ENCODE measurements at regions not wholly inside any gene's neighbourhood (a gene's known extent, or its start where the extent isn't known, plus 50 kb on each side); places are given as distances from the start of the nearest gene placed in this dataset.

DNA sequence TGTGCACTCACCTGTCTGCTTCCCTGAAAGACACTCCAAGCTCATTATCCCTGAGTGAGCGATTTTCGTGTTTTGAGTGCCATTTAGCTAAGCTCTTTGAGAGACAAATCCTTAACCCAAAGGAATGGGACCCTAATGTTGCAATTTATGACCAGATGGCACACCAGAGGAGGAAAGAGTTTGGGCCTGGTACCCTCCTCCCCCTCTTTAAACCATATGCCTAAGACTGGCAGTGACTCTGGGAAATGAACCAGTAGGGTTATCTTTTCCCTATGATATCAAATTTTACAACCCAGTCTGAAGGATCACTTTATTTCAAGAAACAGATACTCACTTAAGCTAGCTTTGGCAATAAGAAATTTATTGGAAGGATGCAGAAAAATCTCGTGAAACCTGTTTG lies 550.4 kb downstream of the TOX3 start (continued):
- no peak for TF ChIP-seq EZH2 (IDR thresholded peaks at IDR 0.05; ENCODE audit: low read depth, unreplicated experiment)
- TF ChIP-seq ZNF331 (CRISPR knock-in tag; IDR thresholded peaks at IDR 0.05; ENCODE audit: low read depth): no peak
- no peak for TF ChIP-seq ZNF114 (CRISPR knock-in tag; IDR thresholded peaks at IDR 0.05)
- TF ChIP-seq, protein P1, sequence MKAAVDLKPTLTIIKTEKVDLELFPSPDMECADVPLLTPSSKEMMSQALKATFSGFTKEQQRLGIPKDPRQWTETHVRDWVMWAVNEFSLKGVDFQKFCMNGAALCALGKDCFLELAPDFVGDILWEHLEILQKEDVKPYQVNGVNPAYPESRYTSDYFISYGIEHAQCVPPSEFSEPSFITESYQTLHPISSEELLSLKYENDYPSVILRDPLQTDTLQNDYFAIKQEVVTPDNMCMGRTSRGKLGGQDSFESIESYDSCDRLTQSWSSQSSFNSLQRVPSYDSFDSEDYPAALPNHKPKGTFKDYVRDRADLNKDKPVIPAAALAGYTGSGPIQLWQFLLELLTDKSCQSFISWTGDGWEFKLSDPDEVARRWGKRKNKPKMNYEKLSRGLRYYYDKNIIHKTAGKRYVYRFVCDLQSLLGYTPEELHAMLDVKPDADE (IDR thresholded peaks at IDR 0.05): no peak
- TF ChIP-seq, protein P2, sequence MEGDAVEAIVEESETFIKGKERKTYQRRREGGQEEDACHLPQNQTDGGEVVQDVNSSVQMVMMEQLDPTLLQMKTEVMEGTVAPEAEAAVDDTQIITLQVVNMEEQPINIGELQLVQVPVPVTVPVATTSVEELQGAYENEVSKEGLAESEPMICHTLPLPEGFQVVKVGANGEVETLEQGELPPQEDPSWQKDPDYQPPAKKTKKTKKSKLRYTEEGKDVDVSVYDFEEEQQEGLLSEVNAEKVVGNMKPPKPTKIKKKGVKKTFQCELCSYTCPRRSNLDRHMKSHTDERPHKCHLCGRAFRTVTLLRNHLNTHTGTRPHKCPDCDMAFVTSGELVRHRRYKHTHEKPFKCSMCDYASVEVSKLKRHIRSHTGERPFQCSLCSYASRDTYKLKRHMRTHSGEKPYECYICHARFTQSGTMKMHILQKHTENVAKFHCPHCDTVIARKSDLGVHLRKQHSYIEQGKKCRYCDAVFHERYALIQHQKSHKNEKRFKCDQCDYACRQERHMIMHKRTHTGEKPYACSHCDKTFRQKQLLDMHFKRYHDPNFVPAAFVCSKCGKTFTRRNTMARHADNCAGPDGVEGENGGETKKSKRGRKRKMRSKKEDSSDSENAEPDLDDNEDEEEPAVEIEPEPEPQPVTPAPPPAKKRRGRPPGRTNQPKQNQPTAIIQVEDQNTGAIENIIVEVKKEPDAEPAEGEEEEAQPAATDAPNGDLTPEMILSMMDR (conservative IDR thresholded peaks at IDR 0.05; ENCODE audit: low read depth in 2 of 2): no peak
- TF ChIP-seq CREB1 (CRISPR knock-in tag; IDR thresholded peaks at IDR 0.05; ENCODE audit: low read depth): no peak

DNA sequence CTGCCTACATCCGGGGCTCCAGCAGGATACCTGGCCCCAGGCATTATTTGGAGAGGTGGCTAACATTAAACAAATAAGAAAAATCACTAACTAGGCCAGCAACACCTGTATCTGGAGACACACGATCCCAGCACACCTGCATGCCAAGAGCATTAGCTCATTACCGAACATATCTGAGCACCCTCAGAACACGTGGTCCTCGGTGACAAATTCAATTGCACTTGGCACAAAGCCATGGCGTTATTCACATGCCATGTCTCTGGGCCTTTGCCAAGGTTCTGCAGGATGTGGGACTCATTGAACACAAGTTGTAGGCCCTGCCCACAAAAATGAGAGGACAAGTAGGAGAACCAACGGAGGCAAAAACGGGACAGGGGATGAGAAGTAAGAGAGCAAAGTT lies 552.3 kb downstream of the TOX3 start:
- no peaks in the 10 kb centered on the region for H3K27me3 Mint-ChIP-seq (ENCODE audit: insufficient read depth, low read depth, poor library complexity)
- H3K4me3 Mint-ChIP-seq: no peak overlapping the region
- no peaks in the 10 kb centered on the region for H4K20me1 ChIP-seq (replicated peaks; ENCODE audit: insufficient read depth)
- no peak overlapping the region for H3K27ac Mint-ChIP-seq
- H3K79me2 ChIP-seq (replicated peaks; ENCODE audit: insufficient read depth): no peaks in the 10 kb centered on the region
- peaks cover 20% of the 10 kb centered on the region; the same call in 1 of the 2 replicates for H3K9me2 ChIP-seq (ENCODE audit: insufficient read depth)
- H3K4me3 ChIP-seq: no peak overlapping the region
- H3K36me3 ChIP-seq (ENCODE audit: insufficient read depth): no peaks in the 10 kb centered on the region
- H3K9me3 Mint-ChIP-seq: no peaks in the 10 kb centered on the region; the same call in 2 of the 3 replicates
- ATAC-seq (no peak), DNase-seq (ENCODE audit: low spot score) (no peak)
- no peak overlapping the region for H3K27ac ChIP-seq (ENCODE audit: low read depth)
- H3K4me1 Mint-ChIP-seq: peaks cover 3% of the 10 kb centered on the region; the same call in 2 of the 3 replicates
- H3K27me3 ChIP-seq (ENCODE audit: insufficient read depth): no peaks in the 10 kb centered on the region
- H3K4me2 ChIP-seq: no peak overlapping the region
- no peaks in the 10 kb centered on the region for H3K4me1 ChIP-seq (ENCODE audit: insufficient read depth)
- no peak overlapping the region for H2AFZ ChIP-seq
- no peaks in the 10 kb centered on the region for H3K36me3 Mint-ChIP-seq (ENCODE audit: low read depth)
- H3F3A ChIP-seq (replicated peaks; ENCODE audit: low read depth): no peaks in the 10 kb centered on the region
- TF ChIP-seq EZH2 (IDR thresholded peaks at IDR 0.05; ENCODE audit: low read depth, unreplicated experiment): no peak
- no peak for TF ChIP-seq JUNB (IDR thresholded peaks at IDR 0.05; ENCODE audit: unreplicated experiment)
- TF ChIP-seq POLR2AphosphoS5 (IDR thresholded peaks at IDR 0.05; ENCODE audit: low read depth): no peak
- no peak for TF ChIP-seq EZH2phosphoT487 (IDR thresholded peaks at IDR 0.05; ENCODE audit: unreplicated experiment)
- TF ChIP-seq, protein P3, sequence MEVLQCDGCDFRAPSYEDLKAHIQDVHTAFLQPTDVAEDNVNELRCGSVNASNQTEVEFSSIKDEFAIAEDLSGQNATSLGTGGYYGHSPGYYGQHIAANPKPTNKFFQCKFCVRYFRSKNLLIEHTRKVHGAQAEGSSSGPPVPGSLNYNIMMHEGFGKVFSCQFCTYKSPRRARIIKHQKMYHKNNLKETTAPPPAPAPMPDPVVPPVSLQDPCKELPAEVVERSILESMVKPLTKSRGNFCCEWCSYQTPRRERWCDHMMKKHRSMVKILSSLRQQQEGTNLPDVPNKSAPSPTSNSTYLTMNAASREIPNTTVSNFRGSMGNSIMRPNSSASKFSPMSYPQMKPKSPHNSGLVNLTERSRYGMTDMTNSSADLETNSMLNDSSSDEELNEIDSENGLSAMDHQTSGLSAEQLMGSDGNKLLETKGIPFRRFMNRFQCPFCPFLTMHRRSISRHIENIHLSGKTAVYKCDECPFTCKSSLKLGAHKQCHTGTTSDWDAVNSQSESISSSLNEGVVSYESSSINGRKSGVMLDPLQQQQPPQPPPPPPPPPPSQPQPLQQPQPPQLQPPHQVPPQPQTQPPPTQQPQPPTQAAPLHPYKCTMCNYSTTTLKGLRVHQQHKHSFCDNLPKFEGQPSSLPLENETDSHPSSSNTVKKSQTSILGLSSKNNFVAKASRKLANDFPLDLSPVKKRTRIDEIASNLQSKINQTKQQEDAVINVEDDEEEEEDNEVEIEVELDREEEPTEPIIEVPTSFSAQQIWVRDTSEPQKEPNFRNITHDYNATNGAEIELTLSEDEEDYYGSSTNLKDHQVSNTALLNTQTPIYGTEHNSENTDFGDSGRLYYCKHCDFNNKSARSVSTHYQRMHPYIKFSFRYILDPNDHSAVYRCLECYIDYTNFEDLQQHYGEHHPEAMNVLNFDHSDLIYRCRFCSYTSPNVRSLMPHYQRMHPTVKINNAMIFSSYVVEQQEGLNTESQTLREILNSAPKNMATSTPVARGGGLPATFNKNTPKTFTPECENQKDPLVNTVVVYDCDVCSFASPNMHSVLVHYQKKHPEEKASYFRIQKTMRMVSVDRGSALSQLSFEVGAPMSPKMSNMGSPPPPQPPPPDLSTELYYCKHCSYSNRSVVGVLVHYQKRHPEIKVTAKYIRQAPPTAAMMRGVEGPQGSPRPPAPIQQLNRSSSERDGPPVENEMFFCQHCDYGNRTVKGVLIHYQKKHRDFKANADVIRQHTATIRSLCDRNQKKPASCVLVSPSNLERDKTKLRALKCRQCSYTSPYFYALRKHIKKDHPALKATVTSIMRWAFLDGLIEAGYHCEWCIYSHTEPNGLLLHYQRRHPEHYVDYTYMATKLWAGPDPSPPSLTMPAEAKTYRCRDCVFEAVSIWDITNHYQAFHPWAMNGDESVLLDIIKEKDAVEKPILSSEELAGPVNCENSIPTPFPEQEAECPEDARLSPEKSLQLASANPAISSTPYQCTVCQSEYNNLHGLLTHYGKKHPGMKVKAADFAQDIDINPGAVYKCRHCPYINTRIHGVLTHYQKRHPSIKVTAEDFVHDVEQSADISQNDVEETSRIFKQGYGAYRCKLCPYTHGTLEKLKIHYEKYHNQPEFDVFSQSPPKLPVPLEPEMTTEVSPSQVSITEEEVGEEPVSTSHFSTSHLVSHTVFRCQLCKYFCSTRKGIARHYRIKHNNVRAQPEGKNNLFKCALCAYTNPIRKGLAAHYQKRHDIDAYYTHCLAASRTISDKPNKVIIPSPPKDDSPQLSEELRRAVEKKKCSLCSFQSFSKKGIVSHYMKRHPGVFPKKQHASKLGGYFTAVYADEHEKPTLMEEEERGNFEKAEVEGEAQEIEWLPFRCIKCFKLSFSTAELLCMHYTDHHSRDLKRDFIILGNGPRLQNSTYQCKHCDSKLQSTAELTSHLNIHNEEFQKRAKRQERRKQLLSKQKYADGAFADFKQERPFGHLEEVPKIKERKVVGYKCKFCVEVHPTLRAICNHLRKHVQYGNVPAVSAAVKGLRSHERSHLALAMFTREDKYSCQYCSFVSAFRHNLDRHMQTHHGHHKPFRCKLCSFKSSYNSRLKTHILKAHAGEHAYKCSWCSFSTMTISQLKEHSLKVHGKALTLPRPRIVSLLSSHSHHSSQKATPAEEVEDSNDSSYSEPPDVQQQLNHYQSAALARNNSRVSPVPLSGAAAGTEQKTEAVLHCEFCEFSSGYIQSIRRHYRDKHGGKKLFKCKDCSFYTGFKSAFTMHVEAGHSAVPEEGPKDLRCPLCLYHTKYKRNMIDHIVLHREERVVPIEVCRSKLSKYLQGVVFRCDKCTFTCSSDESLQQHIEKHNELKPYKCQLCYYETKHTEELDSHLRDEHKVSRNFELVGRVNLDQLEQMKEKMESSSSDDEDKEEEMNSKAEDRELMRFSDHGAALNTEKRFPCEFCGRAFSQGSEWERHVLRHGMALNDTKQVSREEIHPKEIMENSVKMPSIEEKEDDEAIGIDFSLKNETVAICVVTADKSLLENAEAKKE (CRISPR knock-in tag; IDR thresholded peaks at IDR 0.05): no peak
- no peak for TF ChIP-seq NANOG (IDR thresholded peaks at IDR 0.05; ENCODE audit: borderline replicate concordance)
- TF ChIP-seq CREB1 (CRISPR knock-in tag; IDR thresholded peaks at IDR 0.05; ENCODE audit: low read depth): no peak
- TF ChIP-seq, protein P4, sequence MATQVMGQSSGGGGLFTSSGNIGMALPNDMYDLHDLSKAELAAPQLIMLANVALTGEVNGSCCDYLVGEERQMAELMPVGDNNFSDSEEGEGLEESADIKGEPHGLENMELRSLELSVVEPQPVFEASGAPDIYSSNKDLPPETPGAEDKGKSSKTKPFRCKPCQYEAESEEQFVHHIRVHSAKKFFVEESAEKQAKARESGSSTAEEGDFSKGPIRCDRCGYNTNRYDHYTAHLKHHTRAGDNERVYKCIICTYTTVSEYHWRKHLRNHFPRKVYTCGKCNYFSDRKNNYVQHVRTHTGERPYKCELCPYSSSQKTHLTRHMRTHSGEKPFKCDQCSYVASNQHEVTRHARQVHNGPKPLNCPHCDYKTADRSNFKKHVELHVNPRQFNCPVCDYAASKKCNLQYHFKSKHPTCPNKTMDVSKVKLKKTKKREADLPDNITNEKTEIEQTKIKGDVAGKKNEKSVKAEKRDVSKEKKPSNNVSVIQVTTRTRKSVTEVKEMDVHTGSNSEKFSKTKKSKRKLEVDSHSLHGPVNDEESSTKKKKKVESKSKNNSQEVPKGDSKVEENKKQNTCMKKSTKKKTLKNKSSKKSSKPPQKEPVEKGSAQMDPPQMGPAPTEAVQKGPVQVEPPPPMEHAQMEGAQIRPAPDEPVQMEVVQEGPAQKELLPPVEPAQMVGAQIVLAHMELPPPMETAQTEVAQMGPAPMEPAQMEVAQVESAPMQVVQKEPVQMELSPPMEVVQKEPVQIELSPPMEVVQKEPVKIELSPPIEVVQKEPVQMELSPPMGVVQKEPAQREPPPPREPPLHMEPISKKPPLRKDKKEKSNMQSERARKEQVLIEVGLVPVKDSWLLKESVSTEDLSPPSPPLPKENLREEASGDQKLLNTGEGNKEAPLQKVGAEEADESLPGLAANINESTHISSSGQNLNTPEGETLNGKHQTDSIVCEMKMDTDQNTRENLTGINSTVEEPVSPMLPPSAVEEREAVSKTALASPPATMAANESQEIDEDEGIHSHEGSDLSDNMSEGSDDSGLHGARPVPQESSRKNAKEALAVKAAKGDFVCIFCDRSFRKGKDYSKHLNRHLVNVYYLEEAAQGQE (IDR thresholded peaks at IDR 0.05; ENCODE audit: unreplicated experiment): no peak
- no peak for TF ChIP-seq ZNF114 (CRISPR knock-in tag; IDR thresholded peaks at IDR 0.05)
- no peak for TF ChIP-seq STAT1 (IDR thresholded peaks at IDR 0.05; ENCODE audit: unreplicated experiment)
